ENCODE measurements at regions not wholly inside any gene's neighbourhood (a gene's known extent, or its start where the extent isn't known, plus 50 kb on each side); places are given as distances from the start of the nearest gene placed in this dataset.

DNA sequence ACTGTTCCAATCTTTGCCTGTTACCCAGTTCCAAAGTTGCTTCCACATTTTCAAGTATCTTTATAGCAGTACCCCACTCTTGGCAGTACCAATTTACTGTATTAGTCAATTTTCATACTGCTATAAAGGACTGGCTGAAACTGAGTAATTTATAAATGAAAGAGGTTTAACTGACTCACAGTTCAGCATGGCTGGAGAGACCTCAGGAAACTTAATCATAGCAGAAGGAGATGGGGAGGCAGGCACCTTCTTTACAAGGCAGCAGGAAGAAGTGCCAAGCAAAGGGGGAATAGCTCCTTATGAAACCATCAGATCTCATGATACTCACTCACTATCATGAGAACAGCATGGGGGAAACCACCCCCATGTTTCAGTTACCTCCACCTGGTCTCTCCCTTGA, 215.0 kb downstream of the SNAPC1 start:
- TF ChIP-seq, protein P1, sequence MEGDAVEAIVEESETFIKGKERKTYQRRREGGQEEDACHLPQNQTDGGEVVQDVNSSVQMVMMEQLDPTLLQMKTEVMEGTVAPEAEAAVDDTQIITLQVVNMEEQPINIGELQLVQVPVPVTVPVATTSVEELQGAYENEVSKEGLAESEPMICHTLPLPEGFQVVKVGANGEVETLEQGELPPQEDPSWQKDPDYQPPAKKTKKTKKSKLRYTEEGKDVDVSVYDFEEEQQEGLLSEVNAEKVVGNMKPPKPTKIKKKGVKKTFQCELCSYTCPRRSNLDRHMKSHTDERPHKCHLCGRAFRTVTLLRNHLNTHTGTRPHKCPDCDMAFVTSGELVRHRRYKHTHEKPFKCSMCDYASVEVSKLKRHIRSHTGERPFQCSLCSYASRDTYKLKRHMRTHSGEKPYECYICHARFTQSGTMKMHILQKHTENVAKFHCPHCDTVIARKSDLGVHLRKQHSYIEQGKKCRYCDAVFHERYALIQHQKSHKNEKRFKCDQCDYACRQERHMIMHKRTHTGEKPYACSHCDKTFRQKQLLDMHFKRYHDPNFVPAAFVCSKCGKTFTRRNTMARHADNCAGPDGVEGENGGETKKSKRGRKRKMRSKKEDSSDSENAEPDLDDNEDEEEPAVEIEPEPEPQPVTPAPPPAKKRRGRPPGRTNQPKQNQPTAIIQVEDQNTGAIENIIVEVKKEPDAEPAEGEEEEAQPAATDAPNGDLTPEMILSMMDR (IDR thresholded peaks at IDR 0.05), result no peak
- no peak for TF ChIP-seq POLR2A (IDR thresholded peaks at IDR 0.05)

Data from body of pancreas (tissue), 4 donors.